ENCODE measurements at regions not wholly inside any gene's neighbourhood (a gene's known extent, or its start where the extent isn't known, plus 50 kb on each side); places are given as distances from the start of the nearest gene placed in this dataset.
"Not testable (repeated sequence)": the region's sequence is repeated elsewhere in the genome, so short reads cannot be mapped to it uniquely, and the experiment has no call there.

DNA sequence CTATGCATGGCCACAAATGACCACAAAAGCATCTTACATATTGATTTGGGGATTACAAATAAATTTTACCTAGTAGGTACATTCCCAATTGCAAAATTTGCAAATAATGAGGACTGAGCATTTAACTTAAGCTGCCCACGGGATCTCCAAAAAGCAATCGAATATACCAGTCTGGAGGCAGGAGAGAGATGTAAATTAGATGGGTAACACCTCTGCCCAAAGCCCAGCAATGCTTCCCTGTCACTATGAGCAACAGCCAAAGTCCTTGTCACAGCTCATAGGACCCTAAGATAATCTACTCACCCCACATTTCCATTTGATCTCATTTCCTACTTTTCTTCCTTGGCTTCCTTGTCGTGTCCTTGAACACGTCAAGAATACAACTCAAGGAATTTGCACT lies 172.2 kb downstream of the SUCLG1 start:
- DNase-seq, result no peak

DNA sequence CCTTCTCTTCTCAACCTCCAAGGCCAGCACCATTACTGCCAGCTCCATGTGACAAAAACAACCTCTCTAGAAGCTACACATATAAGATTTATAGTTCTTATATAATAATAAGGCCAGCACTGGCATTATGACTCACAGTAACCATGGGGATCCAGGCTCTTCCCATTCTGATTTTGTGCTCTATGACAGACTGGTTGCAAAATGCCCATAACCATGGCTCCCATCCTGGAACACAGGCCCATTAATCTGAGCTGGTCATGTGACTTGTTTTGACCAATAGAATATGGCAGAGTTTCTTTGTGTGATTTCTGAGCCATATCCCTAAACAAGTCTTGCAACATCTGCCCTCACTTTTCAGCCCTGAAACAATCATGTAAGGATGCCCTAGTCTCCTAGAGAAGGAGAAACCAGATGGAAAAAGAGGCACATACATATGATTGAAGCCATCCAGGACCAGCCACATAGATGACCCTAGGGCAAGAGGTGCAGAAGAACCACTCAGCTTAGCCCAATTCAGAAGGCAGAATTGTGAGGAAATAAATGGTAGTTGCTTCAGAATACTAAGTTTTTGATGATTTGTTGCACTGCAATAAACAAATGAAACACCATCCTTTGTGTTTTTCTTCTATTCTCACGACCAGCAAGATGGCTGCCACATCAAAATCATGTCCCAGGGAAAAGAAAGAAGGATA lies 173.9 kb downstream of the SUCLG1 start:
- no peak for DNase-seq

DNA sequence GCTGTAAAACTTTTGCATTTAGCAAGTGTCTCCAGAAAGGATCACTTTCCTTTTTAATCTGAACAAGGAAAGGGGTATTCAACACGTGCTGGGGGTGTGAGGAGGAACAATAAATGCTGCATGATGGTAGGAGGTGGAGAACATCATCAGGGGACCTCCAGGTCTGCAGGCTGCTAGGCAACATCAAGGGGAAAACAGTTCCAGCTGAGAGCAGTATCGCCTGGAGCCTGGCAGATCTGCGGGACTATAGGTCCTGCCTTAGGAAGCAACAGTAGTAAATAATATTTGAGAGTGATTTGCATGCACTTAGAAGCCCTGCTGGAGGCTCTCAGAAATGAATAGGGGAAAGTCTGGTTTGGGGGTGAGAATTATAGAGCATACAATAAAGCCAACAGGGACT lies 175.6 kb downstream of the SUCLG1 start:
- DNase-seq, result no peak

DNA sequence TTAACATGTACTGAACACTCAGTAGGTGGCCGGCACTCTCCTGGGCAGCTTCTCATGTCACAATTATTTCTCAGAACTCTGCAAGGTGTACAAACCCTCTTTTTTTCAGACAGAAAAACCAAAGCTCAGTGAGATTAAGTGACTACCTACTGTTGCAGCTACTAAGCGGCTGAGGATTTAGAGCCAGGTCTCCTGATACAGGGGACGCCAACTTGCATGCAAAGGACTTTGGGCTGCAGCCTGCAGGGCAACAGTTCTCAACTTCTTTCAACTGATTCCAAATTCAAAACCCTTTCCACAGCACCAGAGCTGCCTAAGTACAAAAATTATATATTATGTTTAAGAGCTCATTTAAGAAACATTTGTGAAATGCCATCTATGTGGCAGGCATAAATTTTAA lies 177.6 kb downstream of the SUCLG1 start:
- no peak for DNase-seq

DNA sequence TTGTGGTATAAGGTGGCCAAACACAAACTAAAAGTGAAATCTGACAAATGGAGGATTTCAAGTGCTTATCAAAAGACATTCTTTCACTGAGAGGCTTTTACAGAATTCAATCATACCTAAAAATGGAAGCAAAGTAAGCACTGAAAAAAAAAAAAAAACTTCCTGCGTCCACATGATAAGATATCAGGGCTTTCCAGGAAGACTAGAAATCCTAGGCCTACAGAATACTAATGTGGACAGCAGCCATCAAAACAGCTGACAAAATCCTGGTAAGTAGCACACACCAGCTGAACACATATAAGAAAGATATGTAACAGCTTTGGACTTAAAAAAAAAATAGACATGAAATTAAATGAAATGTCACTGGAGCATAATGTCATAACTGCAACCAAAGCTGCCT lies 178.2 kb downstream of the SUCLG1 start:
- DNase-seq, result no peak

DNA sequence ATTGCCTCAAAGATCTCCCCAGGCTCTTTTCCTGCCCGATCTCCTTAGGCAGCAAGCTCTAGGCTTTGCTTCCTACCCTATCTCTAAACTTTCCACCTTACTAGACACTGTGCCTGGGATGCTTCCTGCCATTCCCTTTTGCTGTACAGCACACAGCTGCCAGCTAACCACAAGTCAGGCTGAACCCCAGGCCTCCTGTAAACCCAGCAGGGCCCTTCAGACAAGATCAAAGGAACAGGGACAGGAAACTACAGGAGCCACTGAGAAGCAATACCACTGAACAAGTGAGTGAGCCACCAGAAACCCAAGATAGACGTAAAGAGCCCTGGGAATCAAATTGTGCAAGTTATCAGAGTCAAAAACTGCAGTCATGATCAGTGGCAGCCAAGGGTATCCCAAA lies 180.7 kb downstream of the SUCLG1 start:
- DNase-seq, result no peak

DNA sequence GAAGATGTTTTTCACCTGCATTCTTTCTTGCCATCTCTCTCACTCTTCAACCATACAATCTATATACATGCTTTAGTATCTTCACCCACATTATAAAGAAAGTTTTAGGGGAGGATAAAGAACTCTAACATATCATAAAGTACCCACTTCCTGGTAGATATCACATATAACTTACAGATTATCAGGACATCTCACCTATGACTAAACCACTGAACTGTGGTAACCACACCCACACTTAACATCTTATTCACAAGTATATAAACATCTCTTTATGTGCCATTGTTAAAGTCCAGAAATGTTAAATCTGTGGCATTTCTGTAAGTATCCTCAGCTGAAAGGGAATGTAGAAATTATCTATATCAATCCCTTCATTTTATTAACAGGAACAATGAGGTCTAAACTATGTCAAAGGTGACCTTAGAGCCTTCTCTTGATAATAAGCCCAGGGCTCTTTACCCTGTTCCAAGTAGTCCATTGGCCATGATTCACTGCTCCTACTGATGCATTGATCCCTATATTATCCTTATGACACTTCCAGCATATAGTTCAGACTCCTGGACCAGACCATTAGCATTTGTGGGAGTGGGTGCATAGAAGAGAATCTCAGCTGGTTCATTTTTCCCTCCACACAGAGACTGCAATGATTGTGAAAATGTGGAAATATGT lies 182.4 kb downstream of the SUCLG1 start:
- no peak for DNase-seq

DNA sequence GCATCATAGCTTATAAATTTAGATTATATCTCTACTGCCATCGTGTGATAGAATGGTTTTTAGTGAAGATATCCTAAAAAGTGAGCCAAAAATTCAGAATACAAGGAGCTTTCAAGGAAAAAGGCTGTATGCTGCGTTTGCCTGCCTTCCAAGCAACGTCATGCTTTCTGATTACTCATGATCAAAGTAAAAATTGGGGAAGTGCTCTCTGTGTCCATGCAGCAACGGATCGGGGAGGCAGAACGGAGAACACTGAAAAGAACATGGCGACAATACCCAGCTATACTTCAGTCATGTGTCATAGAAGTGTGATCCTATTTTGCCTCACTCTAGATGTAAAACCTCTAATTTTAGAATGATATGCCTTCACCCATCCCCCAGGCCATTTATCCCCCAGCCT lies 185.7 kb downstream of the SUCLG1 start:
- DNase-seq, result no peak

DNA sequence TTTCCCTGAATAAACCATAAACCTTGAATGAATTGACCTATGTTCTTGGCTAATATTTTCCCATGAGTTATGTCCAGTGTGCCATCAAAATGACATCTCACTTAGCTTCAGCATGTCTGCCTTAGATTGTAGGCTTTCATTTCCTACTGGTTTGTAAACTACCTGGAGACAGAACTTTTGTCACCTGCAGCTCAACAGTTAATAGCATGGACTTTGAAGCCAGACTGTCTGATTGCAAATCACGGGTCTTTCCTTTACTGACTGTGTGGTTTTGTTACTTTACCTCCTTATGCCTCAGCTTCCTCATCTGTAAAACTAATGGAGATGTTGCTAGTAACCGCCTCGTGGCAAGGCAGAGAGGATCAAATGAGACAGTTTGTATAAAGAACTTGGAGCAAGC lies 187.1 kb downstream of the SUCLG1 start:
- DNase-seq, result no peak

DNA sequence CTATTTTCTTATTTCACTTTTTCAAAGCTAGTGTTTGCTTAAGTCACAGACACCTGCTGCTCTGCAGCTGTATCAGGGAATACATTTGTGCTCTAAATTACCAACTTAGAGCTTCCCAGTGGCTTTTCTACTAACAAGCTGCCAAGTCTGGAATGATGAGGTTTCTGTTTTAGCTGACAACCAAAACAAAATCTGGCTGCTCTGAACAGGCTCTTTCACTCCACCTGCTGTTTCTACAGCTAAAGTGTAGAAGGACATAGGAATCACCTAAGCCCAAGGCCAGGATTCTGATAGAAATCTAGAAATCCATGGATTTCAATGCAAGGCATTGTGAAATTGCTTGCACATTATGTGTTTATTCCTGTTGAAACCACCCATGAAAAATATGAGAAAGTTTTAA lies 201.2 kb downstream of the SUCLG1 start:
- no peak for DNase-seq

DNA sequence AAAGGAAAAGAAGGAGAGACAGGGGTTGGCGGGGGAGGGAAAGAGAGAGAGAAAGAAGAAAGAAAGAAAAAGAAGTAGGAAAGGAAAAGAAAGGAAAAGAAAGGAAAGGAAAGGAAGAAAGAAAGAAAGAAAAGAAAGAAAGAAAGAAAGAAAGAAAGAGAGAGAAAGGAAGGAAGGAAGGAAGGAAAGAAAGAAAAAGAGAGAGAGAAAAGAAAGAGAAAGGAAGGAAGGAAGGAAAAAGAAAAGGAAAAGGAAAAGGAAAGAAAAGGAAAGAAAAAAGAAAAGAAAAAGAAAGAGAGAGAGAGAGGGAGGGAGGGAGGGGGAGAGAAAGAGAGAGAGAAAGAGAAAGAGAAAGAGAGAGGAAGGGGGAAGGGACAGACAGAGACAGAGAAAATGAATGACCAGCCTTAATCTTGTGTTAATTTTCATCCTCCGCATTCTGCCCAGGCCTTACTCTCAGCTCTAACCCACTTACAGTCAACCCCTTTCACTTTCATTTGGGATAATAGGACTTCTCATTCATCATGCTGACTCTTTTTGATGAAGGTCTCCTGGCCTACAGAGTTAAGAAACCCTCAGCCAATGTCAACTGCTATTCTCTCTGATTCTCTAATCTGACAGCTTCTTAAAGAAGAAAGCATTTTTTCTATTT lies 207.3 kb downstream of the SUCLG1 start:
- no peak for DNase-seq

DNA sequence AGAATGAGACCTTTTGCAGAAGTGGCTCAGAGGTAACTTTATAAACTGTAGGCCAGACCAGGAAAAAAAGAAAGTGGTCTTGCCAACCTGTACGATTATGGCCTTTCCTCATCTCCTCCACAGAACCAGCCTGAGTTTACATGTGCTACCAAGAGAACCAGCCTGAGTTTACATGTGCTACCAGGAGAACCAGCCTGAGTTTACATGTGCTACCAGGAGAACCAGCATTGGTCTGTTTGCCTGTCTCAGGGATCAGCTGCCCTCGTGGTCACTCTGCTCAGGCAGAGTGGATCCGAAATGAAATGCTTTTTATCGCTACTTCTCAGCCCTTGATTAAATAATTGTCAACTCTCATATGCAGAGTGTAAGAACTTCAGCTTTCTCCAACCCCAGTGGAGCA lies 209.9 kb downstream of the SUCLG1 start:
- no peak for DNase-seq

DNA sequence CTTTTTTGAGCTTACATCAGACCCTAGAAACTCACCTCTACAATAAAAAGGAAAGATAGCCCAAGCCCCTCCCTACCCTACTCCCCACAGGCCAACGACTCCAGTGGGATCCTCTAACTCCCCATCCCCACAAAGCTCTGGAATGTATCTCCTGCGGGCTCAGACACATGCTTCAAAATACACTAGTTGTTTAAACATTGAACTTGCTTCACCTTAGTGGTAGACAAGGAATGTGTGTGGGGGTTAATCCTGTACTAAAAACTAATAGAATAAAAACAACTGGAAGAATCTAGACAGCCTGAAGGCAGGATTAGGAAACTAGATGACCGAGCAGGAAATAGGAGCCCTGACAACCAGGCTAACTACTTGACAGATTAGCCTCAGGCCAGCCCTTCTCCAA lies 211.5 kb downstream of the SUCLG1 start:
- no peak for DNase-seq

DNA sequence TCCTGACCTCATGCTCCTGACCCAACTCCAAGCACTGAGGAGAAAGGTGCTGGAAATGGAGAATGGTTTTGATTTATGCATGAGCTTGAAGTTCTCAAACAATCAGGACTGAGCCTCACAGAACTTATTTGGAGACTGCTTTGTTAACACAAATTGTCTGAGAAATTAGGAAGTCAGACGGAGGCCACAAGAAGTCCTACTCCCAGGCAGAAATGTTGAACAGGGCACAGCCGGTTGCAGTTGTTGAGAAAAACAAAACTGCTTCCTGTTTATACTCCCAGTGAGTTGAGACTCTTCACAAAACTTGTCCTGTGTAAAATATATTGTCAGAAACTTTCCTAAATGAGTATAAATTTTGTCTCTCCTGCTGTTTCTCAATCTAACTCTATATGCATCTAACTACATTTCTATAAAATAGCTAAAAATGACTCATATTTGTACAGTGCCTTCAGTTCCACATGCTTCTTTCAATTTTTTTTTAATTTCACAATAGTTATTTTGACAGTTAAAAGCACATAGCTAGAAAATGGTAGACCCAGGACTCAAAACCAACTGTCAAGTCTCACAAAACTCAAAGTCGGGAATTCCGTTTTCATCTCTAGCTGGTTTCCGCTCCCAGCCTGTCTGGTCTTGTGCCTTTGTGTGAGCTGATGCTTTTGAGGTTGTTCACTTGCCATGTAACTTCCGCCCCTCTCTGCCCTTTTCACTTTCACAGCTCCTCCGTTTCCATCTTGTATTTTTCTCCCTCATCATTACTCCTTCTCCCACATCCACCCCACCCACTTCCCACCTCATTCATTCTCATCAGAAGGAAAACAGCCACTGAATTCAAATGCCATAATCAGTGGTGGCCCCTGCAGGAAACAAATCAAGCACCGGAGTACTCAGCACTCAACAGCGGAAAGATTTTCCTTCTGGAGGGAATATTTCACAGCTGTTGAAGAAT lies 215.0 kb downstream of the SUCLG1 start:
- DNase-seq, result no peak

DNA sequence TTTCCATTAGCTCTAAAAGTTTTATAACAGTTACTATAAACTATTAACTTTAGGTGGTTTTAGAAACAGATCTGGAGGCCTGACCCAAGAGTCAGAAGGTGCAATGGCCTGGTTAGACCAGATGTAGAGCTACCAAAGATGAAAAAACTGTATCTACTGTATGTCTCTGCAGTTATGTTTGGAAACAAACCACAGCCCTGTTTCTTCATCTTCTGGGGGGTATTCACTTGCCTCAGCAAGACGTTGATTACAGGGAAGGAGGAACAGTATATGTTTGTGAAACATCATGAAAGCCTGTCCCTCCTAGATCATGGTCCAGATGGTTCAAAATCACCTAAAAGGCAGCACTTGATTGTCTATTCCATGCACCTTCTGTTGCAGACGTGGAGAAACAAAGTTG lies 220.2 kb downstream of the SUCLG1 start:
- DNase-seq, result no peak

DNA sequence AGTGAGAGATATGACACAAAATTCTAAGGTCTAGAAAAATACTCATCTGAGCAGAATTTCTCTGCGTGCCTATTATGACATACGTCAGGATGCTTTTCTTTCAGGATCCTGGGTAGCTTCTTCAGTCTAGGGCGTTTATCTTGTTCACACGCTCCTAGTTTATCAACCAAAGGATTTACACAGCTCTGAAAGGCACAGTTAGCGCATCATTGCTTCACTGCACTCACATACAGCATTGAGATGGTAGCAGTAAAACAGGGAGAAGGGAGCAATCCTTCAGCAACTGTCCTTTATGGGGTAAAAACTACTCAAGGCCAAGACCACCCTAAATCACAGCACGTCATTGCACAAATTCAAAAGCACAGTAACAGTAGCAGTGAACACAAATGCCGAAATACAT lies 222.8 kb downstream of the SUCLG1 start:
- no peak for DNase-seq

DNA sequence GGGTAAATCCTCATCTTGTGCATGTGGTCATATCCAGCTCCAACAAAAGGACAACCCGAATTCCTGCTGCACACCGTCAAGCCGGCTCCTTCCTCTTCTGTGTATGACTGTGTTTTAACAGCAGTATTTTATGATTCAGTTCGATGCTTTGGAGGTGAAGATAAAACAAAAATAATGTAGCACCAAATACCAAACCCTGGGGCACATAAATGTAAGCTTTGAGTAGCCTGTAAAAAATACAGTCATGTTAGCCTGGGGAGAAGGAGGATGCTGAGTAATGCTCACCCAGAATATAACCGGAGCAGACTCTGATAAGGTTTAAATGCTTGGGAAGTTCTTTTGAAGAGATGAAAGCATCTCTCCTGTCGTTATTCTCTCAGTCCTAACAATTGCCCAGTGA lies 225.0 kb downstream of the SUCLG1 start:
- DNase-seq, result no peak

DNA sequence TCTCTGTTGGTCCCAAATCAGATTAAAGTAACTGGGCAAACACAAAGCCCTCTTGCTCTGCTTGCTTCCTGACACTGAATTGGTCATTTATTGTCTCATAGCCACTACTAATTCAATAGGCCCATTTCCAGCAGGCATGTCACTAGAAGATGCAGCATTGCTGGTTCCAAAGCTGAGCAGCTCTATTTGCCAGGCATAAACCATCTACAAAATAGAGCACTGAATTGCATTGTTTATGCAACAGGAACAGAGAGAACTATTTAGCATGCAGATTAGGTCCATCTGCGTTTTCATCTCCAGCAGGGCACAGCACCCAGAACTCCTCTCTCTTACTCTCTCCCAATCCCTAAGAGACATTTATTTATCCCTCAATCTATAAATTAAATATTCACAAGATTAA lies 227.6 kb downstream of the SUCLG1 start:
- DNase-seq, result no peak

DNA sequence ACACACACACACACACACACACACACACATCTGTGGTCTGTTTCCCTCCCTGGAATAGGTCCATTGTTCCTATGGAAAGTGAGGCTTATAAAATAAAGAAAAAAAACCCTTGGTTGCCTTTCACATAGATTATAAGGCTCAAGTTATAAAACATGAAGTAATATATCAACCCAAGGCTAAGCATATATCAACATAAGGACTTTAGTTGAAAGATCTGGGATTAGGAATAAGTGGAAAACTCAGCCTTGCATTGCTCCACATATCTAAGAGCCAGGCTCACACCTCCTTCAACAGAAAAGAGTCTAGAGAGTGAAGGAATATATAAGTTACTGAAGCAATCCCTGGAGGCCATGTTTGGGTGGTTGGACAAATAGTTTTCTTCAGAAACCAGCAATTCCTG lies 235.0 kb downstream of the SUCLG1 start:
- DNase-seq, result no peak

DNA sequence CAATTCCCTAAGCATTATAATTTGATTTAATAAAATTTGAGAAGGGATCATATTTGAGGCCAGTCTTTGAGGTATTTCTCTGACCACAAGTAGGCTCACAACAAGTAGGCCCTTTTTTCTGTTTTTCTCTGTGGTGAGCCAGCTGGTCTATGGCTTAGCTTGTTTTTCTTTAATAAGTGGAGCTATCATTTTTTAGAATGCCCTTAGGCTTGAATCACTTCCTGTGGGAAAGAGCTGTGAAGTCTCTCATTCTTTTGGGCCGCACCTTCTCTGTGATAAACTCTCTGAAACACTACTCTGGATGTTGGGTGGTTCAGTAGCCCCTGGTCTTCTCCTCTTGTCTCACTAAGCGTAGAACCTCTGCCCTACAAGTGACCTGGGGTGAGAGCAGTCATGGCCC lies 235.9 kb downstream of the SUCLG1 start:
- no peak for DNase-seq

DNA sequence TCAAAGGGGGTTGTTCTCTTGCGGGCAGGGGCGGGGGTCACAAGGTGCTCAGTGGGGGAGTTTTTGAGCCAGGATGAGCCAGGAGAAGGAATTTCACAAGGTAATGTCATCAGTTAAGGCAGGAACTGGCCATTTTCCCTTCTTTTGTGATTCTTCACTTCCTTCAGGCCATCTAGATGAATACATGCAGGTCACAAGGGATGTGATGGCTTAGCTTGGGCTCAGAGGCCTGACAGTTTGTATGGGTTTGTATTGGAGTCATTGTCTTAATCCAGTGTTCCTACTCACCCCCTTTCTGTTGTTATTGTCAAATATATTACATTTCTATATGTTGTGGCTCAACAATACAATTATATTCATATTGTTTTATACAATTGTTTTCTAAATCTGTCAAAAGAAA lies 238.0 kb downstream of the SUCLG1 start:
- DNase-seq, result not testable (repeated sequence)

DNA sequence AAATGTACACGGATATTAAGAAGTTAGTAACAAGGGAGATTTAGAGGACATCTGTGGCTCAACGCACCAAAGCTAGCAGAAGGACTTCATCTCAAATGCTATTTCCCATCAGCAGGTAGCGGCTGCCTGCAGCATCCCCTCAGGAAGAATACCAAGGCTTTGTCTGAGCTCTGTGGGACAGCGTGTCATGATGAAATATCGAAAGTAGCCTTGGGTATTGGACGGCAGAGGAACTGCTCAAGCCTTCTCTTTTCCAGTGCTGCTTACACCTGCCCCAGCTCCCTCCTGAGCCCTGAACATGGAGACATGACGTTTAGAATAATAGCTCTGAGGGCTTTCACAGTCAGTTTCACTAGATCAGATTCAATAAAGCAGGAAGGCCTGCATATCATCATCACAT lies 241.6 kb downstream of the SUCLG1 start:
- DNase-seq, result no peak

DNA sequence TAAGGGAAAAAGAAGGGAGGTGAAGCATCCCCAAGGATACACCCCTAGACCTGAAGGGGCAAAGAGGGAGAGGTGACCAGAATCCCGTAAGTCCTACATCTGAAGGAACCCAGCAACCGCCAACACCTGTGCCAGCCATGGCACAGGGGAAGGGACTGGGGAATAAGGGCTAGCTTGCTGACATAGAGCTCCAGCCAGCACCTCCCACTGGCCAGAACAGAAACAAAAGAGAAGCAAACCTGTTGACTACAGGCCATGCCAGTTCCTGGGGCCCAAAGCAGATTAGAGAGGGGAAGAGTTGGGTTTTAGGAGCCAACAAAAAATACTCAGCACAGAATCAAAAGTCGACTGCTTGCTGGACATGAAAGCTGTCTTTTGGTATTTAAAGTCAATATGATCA lies 244.6 kb downstream of the SUCLG1 start:
- DNase-seq, result no peak

Measured in GDM1 (cell line).